NCI-H526 treated with DMSO at 0.1 percent for 48 hours (cell line): ENCODE measurements at regions not wholly inside any gene's neighbourhood (a gene's known extent, or its start where the extent isn't known, plus 50 kb on each side); places are given as distances from the start of the nearest gene placed in this dataset.
"Not testable (repeated sequence)": the region's sequence is repeated elsewhere in the genome, so short reads cannot be mapped to it uniquely, and the experiment has no call there.

ENCODE experiments used
- DNase-seq: peaks from one replicate; lab custom pipeline; 2025; lab: John Stamatoyannopoulos, UW

DNA sequence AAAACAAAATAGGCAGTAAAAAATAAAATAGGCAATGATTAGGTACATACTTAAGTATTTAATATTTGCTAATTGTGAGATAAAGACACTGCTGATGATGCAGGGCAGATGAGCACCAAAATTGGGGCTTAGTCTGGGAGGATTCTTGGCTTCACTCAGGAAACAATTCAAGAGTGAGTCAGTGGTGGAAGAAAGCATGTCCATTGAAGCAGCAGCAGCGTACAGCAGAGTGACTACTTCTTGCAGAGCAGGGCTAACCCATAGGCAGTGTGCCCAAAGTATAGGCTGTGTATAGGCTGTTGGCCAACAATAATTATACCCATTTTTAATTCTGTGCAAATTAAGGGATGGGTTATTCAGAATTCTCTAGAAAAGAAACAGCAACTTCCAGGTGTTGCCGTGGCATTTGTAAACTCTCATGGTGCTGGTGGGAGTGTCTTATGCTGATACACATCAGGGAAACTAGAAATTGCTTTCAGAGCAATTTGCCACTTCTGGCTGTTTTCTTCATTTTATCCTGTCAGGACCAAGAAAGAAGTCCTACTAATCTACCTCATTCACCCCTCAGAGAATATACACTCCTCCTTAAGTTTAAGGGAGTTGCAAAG, 317.3 kb upstream of the NAALADL2 start:
- no peak for DNase-seq

DNA sequence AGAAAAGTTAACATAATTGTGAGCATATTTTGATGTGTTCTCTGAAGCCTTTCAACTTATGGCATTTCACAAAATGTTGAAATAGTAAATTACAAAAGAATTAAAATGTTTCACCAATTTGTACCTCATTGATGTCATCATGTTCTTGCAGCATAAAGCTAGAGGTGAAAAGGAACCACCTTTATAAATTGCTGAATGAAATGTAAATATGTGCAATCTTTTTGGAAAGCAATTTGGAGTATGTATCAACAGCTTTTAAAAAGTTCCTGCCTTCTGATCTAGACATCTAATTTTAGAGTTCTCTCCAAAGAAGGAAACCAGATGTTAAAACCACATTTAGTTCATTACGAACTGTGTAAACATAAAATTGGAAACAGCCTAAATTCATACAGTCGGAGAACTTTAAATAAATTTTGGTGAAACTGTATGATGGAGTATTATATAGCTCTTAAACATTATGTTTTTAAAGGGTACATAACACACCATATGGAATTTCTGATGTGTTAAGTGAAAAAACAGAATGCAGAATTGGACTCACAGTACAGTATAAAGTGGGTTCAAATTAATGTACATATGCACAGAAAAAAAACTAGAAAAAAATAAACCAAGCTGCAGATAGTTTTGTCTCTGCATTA, 311.2 kb upstream of the NAALADL2 start:
- no peak for DNase-seq

DNA sequence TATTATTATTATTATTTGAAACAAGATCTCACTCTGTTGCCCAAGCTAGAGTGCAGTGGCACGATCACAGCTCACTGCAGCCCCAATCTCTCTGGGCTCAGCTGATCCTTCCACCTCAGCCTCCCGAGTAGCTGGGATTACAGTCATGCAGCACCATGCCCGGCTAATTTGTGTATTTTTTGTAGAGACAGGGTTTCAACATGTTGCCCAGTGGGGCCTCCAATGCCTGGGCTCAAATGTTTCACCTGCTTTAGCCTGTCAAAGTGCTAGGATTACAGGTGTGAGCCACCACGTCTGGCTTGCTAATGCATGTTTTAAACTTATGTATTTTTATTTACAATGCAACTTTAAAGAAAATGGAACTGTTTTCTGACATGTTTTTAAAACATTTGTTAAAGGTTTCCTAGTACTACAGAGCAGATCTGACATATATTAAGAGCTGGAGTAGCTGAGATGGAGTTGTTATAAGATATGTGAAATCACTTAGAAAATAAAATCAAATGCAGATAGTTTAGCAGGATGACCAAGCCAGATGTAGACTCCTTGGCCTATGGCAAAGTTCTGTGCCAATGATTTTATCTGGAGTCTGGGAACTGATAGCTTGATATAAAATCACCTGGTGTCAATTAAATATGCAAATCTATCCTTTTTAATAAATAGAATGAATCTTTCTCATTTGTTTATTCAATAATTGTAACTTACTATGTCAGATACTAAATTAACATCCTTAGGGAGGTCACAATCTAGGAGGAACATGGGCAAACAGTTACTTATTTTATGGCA, 310.1 kb upstream of the NAALADL2 start:
- no peak for DNase-seq

DNA sequence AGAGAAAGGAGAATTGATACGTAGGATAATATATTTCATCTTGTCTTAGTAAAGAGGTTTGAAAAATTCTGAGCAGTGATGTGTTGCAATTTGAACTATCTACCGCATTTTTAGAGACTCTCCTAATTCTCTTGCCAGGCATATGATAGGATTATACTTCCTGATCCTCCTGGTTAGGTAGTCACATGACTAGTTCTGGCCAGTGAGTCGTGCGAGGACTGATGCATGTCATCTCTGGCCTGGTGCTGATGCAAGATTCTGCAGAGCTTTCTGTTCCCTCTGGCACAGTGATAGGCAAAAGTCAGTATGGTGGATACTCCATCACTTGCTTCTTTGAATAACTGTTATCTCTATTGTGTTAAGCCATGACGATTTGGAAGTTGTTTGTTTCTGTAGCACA, 277.6 kb upstream of the NAALADL2 start:
- DNase-seq = no peak

DNA sequence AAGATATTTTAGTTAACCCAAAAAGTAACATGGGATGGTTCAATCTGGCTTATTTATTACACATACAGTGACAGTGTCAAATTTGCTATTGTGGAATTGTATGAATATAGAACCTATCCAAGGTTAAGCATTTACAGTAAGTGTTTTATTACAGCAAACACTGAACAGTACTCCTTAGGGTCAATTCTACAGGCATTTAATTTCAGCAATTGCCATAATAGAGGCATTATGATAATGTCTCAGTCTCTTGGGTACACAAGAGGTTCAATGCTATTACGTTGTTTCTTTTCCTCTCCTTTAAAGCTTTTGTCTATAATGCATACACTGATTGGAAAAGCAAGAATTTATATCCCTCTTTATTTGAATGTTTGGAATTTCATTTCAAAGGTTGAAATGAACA, 275.7 kb upstream of the NAALADL2 start:
- DNase-seq = no peak

DNA sequence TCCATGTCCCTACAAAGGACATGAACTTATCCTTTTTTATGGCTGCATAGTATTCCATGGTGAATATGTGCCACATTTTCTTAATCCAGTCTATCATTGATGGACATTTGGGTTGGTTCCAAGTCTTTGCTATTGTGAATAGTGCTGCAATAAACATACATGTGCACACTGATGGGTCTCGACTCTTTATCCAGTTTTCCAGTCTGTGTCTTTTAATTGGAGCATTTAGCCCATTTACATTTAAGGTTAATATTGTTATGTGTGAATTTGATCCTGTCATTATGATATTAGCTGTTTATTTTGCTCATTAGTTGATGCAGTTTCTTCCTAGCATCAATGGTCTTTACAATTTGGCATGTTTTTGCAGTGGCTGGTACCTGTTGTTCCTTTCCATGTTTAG, 272.0 kb upstream of the NAALADL2 start:
- not testable (repeated sequence) for DNase-seq

DNA sequence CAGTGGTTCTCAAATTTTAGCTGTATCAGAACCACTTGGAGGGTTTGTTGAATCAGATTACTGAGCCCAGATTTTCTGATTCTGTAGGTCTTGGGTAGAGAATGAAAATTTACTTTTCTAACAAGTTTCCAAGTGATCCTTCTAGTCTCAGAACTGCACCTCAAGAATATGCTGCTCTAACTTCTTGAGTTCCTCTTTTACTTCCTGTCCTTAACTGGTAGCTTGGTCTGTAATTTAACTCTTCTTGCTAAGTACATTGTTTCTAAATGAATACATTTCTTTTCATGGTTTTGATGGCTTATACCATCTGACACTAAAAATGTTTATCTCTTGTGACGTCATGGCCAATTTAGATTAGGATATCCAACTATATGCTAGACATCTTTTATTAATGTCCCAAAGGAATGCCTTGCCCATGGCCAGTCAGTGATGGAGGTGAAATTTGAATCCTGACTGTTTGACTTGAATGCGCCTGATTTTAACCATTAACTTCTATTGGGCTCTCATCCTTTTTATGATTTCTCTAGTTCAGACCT, 262.6 kb upstream of the NAALADL2 start:
- DNase-seq = no peak

DNA sequence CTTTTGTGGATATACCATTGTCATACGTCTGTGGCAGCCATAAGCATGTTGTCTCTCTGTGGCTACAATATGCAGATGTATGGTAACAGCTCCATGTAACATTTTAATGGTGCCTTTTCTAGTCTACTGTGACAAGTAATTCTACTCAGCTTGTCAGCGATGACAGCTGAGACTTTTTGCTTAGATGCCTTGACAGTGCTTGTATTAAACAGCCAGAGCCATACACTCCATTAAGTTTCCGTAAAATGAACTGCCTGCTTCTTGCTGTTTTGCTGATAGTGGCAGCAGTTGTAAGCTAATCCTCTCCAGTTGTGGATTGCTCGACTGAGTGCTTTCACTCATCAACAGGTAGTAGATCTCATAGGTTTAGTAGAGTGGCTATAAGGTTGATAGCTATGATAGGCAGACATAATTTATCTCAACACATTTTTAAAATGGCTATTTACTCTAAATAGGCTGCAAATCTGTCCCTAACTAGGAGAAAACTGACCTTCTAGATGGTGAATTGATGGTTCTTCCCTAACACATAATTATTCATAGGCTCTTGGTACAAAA, 260.2 kb upstream of the NAALADL2 start:
- no peak for DNase-seq

DNA sequence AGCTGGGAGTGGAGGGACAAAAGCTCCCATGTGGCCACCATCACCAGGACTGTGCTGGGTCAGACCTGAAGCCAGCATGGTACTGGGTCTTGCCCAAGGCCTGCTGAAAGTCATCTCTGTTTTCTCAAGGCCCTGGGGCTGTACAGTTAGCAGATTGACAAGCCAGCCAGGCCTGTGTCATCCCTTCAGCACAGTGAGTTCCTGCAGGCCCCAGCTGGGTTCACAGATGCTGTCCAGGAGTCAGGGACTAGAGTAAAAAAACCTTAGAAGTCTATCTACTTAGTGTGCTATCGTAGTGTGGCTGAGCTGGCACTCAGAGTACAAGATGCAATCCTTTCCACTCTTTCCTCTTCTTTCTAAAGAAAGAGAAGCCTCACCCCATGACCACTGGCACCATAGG, 246.0 kb upstream of the NAALADL2 start:
- DNase-seq = no peak

DNA sequence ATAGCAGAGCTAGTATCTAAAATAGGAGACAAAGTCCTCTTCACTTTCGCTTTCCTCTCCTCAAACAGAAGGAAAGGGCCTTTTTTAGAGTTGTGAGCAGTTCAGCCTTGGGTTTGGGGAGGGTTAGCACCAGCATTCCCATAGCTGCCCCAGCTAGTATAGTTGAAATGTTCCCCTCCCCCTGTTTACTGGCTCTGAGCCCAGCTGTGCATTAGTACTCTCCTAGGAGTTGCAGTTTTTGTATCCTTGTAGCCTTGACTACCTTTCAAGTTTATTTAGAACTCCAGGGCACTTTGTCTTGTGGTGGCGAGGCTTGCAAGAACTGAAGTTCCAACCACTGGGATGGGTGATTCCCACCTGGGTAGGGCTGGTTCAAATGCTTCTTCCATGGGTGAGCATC, 245.1 kb upstream of the NAALADL2 start:
- no peak for DNase-seq

DNA sequence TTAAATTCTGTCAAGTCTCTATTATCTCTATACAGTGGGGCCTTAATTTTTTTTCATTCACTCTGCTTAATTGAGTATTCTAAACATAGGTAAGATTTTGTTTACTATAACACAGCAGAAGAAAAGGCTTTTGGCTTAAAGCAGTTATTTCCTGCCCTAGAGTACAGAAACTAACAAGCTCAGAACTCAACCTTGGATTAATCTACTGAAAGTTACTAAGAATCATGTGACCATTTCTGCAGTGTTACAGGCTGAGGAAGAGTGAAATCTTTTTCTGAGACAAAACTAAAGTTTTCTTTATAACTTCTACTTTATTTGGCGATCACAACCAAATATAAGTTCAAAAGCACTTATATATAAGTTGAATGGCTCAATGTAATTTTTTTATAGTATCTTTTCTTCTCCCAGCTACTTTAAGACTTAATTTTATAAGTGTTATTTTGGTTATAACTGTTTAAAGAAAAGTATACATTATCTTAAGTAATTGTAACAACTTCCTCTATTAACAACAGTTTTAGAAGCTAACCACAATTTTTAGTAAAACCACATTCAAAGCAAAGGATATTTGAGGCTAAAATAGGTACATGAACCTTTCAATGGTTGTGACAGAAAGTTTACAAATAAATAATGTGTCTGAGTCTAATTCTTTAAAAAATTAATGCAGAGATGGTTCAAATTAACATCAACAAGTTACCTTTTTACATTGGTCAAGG, 240.6 kb upstream of the NAALADL2 start:
- no peak for DNase-seq

DNA sequence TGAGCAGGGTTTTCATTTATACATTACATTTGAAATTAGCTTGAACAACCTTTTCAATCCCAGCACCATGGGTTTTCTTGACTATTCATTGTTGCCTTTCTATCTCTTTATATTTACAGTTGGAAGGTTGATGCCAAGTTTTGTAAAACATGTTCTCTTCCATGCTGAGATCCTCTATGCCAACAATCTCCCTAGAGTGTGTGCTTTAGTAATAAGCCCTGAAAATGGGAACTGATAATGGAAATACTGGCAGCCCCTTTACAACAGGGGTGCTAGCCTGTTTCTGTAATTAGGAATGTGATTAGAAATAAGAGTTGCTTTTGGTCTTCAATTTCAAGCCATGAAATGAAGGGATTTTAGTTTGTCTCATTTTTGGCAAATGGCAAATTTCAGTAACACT, 239.9 kb upstream of the NAALADL2 start:
- DNase-seq = no peak

DNA sequence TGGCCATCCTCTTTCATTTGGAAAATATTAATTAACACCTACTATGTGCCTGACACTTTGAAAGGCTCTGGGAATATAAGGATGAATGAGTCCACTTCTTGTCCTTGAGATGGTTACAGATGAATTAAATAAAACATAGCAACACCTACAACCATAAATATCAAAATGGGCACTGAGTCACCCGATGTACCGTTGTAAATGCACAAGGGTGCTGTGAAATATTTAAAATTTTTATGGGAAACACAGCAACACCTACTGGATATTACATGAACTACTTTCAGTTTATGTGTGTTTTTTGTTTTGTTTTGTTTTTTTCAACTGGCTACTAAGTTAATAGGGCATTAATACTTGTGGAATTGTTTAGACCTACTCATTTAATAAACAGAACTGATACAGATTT, 239.0 kb upstream of the NAALADL2 start:
- DNase-seq = no peak

DNA sequence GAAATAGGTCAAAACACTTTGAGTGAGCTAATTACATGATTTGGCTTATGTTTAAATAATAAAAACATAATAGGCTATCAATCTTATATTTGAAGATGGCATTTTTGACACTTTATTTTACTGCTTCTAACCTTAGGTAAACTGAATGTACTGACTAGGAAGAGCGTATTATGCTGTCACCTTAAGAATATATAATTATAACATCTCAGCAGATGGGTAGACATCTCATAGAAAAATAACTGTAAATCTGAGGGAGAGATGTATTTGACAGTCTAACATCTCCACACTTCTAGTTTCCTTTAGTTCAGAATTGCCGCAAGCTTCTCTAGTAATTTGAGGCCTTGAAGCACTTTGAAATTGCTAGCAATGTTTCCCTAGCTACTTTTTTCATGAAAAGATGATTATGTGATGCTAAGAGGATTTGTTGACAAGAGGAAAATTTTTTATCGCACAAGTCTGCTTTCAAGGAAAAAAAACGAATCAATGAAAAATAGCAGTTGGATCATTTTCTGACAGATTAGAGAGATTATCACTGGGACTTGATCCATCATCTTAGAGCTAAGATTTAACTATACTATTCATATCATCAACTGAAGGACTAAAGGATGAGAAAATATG, 238.2 kb upstream of the NAALADL2 start:
- DNase-seq = no peak

DNA sequence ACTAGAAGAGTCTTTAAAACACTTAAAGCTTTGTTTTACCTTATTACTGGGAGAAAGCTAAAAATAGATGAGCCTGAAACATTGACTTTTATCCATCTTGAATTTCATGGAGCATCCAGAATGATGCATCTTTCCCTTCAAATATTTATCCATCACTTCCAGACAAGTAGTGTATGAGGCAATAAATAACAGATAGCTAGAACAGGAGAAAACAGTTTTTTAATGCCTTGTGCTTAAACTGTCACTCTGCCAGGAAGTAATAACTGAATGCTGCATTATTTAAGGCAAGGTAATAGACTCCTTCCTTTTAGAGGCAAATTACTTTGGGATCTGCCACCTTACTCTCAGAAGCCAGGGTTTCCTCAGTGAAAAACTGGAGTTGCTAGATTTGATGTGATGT, 225.8 kb upstream of the NAALADL2 start:
- DNase-seq = no peak

DNA sequence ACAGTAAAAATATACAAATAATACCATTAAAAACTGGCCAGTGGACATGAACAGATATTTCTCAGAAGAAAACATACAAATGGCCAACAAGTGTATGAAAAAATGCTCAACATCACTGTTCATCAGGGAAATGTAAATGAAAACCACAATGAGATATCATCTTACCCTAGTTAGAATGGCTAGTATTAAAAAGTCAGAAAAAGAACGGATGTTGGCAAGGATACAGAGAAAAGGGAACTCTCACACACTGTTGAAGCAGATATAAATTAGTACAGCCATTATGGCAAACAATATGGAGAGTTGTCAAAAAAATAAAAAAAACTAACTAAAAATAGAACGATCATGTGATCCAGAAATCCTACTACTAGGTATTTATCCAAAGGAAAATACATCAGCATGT, 222.7 kb upstream of the NAALADL2 start:
- no peak for DNase-seq

DNA sequence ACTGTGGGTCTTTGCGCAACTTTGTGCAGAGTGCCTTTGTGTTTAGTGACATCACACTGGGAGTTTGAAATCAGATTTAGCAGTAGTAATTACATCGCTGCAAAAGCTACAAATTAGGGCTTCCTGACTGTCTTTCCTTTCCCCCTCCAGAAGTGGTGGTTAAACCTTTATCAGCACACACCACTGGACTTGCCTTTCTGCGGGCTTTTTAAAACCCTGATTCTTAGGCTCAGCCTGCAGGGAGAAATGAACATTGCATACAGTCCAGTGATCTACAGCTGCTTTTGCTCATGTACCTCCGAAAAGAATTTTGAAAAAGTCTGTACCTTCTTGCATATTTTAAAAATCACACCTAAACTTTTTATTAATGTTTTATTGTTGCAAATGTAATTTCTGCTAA, 219.7 kb upstream of the NAALADL2 start:
- DNase-seq = no peak

DNA sequence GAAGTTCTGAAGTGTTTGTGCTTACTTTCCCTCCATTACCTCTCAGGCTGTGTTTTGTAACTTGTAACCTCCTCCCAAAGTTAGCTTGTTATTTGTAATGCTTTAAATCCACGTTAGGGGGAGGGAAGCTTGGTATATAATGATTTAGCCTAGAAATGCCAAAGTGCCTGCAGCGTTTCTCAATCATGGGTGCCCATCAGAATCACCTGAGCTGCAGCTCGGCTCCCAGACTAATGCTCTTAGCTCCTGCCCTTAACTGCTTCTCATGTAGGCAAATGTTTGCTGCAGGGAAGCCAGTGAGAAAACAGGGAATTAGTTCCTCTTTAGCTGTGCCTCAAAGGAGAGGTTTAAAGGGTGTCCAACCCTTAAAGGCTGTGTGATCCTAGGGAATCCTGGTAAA, 219.2 kb upstream of the NAALADL2 start:
- no peak for DNase-seq

DNA sequence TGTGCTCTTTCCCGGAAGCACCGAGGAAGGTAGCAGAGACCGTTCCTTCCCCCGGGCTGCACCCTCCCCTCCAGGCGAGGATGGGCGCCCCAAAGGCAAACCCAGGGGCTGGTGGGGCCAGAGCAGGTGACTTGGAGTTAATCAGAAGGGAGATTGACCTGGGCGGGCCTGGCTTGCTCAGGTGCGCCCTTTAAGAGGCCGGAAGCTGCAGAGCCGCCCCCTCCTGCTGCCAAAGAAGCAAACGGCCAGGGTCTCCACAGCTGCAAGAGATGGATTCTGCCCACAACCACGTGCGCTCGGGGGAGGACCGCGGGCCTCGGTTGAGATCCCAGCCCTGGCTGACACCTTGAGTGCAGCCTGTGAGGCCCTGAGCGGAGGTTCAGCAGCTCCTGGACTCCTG, 218.2 kb upstream of the NAALADL2 start:
- DNase-seq = no peak

DNA sequence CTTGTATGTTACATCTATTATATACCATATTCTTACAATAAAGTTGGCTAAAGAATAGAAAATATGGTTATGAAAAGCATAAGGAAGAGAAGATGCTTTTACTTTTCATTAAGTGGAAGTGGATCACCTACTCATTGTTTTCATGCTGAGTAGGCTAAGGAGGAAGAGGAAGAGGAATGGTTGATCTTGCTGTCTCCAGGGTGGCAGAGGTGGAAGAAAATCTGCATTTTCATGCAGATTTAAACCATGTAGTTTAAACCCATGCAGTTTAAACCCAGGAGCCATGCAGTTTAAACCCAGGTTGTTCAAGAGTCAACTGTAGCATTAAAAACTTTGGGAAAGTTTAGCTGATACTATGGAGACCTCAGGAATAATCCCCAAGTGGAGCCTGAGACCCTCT, 214.8 kb upstream of the NAALADL2 start:
- DNase-seq = no peak

DNA sequence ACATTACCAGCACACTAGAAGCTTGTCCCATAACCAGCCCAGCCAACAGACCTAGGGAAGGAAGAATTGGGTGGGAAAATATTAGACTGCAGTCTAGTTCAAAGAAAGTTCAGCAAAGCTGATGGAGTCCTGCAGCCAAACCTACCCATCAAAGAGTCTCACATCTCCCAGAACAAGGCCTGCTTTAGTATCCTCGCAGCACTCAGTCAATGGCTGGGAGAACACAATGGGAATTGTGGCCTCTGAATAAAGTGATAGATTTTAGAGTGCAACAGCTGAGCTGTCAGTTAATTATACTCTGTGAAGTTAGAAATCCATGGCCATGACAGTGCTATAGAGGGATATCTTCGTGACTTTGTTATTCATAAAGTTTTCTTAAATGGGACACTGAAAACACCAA, 207.2 kb upstream of the NAALADL2 start:
- no peak for DNase-seq

DNA sequence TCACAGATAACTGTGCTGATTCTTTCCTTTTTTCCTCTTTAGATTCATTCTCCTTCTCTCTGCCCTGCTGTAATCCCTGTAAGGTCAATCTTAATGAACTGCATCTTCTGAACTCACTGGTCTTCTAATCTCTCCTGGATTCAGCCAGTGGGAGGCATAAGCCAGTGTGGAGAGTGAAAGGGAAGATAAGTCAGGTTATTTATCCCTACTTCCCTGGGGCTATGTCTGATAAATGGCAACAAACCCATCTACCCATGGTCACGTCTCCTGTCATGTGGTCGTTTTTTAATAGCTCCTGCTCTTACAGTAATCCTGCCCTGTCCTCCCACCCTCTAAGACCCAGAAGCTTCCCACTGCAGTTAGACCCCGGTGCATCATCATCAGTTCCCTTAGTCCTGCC, 199.6 kb upstream of the NAALADL2 start:
- DNase-seq = no peak
